ENCODE measurements at regions not wholly inside any gene's neighbourhood (a gene's known extent, or its start where the extent isn't known, plus 50 kb on each side); places are given as distances from the start of the nearest gene placed in this dataset.

DNA sequence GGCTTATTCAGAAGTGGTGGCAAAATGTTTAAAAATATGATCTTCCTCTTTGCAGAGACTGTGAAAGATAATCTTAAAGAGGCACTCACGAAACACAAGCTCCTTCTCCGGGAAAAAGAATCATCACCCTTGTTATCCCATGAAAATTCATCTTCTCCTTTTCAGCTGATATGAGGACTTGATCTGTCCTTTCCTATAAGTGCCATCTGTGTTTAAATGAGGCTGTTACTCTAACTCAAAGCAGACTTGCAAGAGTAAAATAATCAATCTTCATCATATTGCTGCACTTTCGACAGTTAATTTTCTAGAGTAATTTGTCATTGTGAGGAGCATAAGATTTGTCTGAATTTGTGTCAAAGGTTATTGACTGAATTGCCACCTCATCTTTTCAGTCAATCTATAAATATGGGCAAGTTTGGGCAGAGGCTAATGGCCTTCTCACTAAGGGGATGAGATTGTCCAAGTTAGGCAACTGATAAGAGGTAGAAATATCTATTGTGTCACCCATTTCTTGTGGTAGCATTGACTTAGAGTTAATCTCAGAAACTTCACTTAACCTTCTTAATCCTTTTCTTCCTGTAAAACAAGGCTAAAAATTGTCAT, 452.9 kb downstream of the GRXCR1 start:
- no peak overlapping the region for H3K4me3 ChIP-seq (ENCODE audit: low read depth, low read length)
- TF ChIP-seq CTCF (IDR thresholded peaks at IDR 0.05; ENCODE audit: low read depth, low read length, missing control alignments) = no peak
- in situ Hi-C loops (cut with HindIII; ENCODE audit: low sequenced_read_pairs) = no loop called here
- no peak for DNase-seq (ENCODE audit: low read depth)

DNA sequence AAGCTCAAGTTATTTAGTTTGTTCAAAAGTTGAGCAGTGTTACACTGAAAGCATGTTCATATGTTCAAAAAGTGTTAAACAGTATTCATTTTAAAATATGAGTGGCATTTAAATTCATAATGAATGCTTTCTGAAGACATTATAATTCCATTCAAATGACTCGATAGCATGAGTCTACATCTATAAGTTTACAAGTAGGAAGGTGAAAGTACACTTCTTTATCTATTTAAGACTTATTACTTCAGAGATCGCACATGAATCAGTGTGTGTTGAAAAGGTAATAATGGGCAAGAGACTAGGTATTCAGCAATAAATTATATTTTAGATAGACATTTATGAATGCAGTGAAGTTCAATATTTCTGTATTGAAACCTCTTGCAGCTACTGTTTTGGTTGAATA, 456.1 kb downstream of the GRXCR1 start:
- TF ChIP-seq CTCF (IDR thresholded peaks at IDR 0.05; ENCODE audit: low read depth, low read length, missing control alignments) = no peak

DNA sequence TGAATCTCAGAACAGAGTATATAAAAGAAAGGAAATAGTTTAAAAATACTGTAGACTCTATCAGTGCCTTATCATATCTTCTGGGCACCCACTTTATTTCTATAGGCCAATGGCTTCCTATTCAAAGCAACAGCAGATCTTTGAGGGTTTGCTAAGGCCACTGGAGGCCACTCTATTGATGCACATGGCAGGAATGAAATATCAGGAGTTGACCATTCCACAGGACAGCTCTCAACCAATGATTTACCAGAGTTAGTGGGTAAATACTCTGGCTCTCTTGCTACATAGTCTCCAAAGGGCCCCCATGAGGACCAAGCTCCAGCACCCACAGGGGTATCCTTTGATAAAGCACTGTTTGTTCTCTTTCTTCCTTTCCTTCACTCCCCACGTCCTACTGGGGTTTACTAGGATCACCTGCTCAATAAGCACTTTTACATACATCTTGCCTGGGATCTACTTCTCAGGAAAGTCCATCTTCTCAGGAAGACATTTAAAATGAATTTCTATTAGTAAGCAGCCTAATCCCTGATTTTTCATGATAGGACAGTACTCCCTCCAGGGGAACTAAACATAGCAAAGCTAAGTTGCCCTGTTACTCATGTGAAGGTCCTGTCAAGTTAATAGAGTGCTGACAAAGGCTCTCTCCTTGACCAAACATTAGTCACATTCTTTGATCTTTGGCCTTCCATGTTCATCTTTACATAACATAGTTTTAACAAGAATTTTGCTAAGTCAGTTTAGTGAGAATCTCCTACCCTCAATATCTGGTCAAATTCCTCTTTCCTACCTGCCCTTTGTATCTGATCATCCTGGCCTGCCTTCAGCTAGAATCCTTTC, 459.7 kb downstream of the GRXCR1 start:
- H3K4me3 ChIP-seq (ENCODE audit: low read depth, low read length) = no peak overlapping the region
- no peak for TF ChIP-seq CTCF (IDR thresholded peaks at IDR 0.05; ENCODE audit: low read depth, low read length, missing control alignments)
- no peak for DNase-seq (ENCODE audit: low read depth)
- in situ Hi-C loops (cut with HindIII; ENCODE audit: low sequenced_read_pairs) = no loop called here

More for the DNA sequence above, 456.1 kb downstream of the GRXCR1 start:
- DNase-seq (ENCODE audit: low read depth) = no peak
- in situ Hi-C loops (cut with HindIII; ENCODE audit: low sequenced_read_pairs) = no loop called here
- no peak overlapping the region for H3K4me3 ChIP-seq (ENCODE audit: low read depth, low read length)

DNA sequence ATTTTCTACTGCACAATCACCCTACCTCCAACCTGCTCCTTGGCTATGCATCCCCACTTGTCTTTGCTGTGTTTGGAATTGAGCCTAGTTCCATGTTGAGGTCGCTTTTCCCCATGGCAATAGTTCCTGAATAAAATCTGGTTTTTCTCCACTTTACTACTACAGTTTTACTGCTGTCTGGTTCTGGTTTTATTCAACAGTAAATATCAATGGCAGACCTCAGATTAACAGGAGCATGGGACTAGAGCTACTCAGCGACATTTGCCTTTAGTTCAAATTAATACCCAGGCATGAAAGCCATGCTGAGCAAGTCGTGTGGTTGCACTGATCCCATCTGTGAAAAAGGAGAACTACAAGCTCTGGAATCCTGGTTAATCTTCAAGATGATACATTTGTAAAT, 460.3 kb downstream of the GRXCR1 start:
- in situ Hi-C loops (cut with HindIII; ENCODE audit: low sequenced_read_pairs) = no loop called here
- H3K4me3 ChIP-seq (ENCODE audit: low read depth, low read length) = no peak overlapping the region
- DNase-seq (ENCODE audit: low read depth) = no peak
- TF ChIP-seq CTCF (IDR thresholded peaks at IDR 0.05; ENCODE audit: low read depth, low read length, missing control alignments) = no peak

GRCh38 chr4:43353552-43353951, 461.0 kb downstream of the GRXCR1 start:
- in situ Hi-C loops (cut with HindIII; ENCODE audit: low sequenced_read_pairs) = no loop called here
- DNase-seq (ENCODE audit: low read depth) = no peak
- no peak overlapping the region for H3K4me3 ChIP-seq (ENCODE audit: low read depth, low read length)
- TF ChIP-seq CTCF (IDR thresholded peaks at IDR 0.05; ENCODE audit: low read depth, low read length, missing control alignments) = no peak

- no peak for TF ChIP-seq CTCF (IDR thresholded peaks at IDR 0.05; ENCODE audit: low read depth, low read length, missing control alignments)
- H3K4me3 ChIP-seq (ENCODE audit: low read depth, low read length) = no peak overlapping the region
- DNase-seq (ENCODE audit: low read depth) = no peak
- in situ Hi-C loops (cut with HindIII; ENCODE audit: low sequenced_read_pairs) = no loop called here
These were observed 464.3 kb downstream of the GRXCR1 start for GRCh38 chr4:43356786-43357185.
